AG04449 (cell line): ENCODE measurements at regions not wholly inside any gene's neighbourhood (a gene's known extent, or its start where the extent isn't known, plus 50 kb on each side); places are given as distances from the start of the nearest gene placed in this dataset.

Experiments used
- CTCF ChIA-PET: fragments of 350-600 bp; formaldehyde crosslinking; extraction: SDS; loops from one replicate; lab custom pipeline; 2021; ENCODE audit warnings: antibody characterized with exemption; lab: Yijun Ruan, JAX
- POLR2A ChIA-PET: fragments of 400-600, 350-600 bp; formaldehyde crosslinking; extraction: SDS; loops from one replicate; lab custom pipeline; 2020; ENCODE audit warnings: antibody characterized with exemption, inconsistent platforms; lab: Yijun Ruan, JAX
- DNase-seq: peaks from one replicate; pipeline ENCODE4 v3.0.0-alpha.2; 2010; ENCODE audit warnings: low read depth, low spot score
- H3K4me3 ChIP-seq: 2 replicates; pipeline ENCODE4 v1.5.1; 2011; ENCODE audit warnings: low read depth, mild to moderate bottlenecking, control low read depth, low read length
- CTCF ChIP-seq: IDR thresholded peaks from one replicate; pipeline ENCODE4 v1.5.1; 2011; ENCODE audit warnings: mild to moderate bottlenecking, moderate library complexity, low read length, control low read depth, inconsistent platforms; ENCODE audit not compliant: insufficient read depth; ENCODE audit errors: missing control alignments

- no peak for DNase-seq
- ChIA-PET POLR2A (no interaction called here), CTCF (no interaction called here)
- no peak overlapping the region for H3K4me3 ChIP-seq
- no peak for TF ChIP-seq CTCF
Measured at GRCh38 chr6:91293395-91293794, 706.5 kb upstream of the MAP3K7 start.

DNA sequence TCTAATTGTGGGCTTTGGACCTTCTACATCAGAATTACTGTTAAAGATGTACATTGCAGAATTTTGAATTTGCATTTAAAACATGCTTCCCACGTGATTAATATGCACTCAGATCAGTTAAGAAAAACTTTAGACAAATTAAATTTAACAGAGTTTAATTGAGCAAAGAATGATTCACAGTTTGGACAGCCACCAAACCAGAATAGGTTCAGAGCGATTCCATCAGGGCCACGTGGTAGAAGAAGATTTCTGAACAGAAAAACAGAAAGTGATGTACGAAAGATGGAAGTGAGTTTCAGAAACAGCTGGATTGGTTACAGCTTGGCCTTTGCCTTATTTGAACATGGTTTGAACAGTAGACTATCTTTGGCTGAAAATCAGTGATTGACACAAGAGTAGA is 704.2 kb upstream of the MAP3K7 start:
- POLR2A ChIA-PET = no interaction called here
- CTCF ChIA-PET = no interaction called here
- no peak for DNase-seq
- TF ChIP-seq CTCF = no peak
- no peak overlapping the region for H3K4me3 ChIP-seq

DNA sequence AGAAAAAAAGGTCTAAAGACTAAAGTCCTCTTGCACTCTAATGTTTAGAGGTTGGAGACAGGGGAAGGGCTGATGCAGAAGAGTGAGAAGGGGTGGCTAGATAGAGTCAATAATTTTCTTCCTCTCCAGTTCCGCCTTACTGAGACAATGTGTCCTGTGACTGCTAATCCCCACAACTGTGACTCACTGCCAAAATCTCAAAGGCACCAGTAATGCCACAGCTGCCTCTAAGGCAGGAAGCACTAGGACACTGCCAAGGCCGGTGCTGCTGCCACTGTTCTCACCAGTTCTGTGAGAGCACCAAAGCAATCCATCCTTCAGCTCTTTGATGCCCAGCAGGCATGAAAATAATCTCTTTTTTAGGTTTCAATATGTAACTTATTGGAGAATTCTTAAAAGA is 701.9 kb upstream of the MAP3K7 start:
- CTCF ChIA-PET = no interaction called here
- H3K4me3 ChIP-seq = no peak overlapping the region
- POLR2A ChIA-PET = no interaction called here
- no peak for TF ChIP-seq CTCF
- DNase-seq = no peak

DNA sequence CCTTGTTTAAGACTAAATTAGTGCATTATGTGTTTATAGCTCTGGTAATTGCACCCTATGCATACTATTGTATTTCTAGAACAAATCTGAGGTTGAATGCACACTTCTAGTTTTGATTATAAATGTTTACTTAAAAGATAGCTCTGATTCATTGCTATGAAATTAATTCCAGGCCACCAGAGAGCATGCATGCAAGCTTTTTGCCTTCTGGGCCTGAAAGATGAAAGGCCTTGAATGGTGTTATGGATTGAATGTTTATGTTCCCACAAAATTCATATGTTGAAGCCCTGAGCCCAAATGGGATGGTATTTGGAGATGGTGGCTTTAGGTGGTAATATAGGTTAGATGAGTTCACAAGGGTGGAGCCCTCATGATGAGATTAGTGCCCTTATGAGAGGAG is 695.0 kb upstream of the MAP3K7 start:
- H3K4me3 ChIP-seq = no peak overlapping the region
- TF ChIP-seq CTCF = no peak
- ChIA-PET CTCF (no interaction called here), POLR2A (no interaction called here)
- DNase-seq = no peak

- no peak for DNase-seq
- no peak for TF ChIP-seq CTCF
- POLR2A ChIA-PET = no interaction called here
- H3K4me3 ChIP-seq = no peak overlapping the region
- CTCF ChIA-PET = no interaction called here
Measured at GRCh38 chr6:91280494-91280830, 693.6 kb upstream of the MAP3K7 start.

- CTCF ChIA-PET = no interaction called here
- H3K4me3 ChIP-seq = no peak overlapping the region
- TF ChIP-seq CTCF = no peak
- POLR2A ChIA-PET = no interaction called here
- no peak for DNase-seq
Measured at GRCh38 chr6:91279740-91280493, 693.0 kb upstream of the MAP3K7 start.
